ENCODE measurements at regions not wholly inside any gene's neighbourhood (a gene's known extent, or its start where the extent isn't known, plus 50 kb on each side); places are given as distances from the start of the nearest gene placed in this dataset.

DNA sequence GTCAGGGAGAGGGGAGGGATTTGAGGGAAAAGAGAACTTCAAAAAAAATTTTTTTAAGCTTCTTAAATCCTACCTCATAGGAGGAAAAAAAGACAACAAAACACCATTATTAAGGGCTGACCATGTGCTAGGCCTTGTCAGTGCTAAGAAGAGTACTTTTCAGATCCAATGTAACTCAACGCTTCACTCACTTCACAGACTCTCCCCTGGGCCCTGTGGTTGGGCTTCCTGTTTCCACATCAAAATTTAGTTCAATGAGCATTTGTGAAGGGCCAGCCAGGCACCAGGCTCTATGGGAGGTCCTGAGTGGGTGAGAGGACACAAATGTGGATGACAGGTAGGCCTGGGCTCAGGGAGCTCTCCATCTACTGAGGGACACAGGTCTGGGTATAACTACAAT is 249.8 kb downstream of the PTEN start:
- DNase-seq = no peak

DNA sequence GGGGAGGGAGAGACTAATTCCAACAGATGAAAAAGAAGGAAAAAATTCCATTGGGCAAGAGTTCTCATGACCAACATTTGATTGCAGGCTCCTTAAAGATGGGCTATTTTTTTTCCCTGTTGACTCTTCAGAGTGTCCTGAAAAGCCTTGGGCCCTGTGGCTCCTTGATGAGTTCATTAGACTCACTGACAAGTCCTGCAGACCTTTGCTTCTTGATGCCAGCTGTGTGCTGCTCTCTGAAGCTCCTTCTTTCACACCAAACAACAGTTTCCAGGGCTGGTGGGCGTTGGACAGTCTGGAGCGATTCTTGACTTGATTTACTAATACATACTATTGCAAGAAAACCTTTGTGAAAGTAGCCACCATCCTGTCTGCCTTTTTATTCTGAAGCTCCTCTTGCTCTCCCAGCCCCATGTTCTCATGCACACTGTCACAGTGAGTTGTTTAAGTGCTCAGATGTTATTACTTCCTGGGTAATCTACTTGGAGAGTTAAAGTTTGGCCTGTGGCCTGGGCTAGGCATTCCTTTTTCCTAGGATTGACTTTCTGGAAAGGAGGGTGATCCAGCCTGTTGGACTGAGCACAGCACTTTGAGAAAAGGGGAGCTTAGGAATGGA is 250.3 kb downstream of the PTEN start:
- DNase-seq = no peak

GRCh38 chr10:88114368-88114767 is 250.9 kb downstream of the PTEN start:
- no peak for DNase-seq

GRCh38 chr10:88115407-88115806 is 252.0 kb downstream of the PTEN start:
- no peak for DNase-seq

GRCh38 chr10:88115968-88116367 is 252.5 kb downstream of the PTEN start:
- DNase-seq = no peak

DNA sequence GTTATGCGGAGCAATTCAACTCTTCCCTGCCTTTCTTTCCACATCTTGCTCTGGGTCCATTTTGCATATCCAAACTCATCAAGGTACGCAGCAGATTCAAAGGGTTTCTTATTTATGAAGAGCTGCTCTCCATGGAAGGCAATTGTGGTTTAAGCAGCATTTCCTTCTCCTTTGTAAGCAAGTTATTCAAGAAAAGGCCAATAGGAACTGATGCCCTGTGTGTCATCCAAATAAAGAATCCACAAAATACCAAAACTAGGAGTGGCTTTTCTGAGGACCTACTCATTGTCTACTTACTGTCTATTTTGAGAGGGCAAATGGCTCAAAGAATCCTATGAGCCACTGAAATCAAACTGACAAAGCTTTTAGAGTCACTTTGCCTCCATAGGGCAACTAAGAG is 253.1 kb downstream of the PTEN start:
- DNase-seq = no peak

GRCh38 chr10:88116971-88117626 is 253.7 kb downstream of the PTEN start:
- DNase-seq = peak; percentile 27 to 38

- DNase-seq = no peak
Measured at GRCh38 chr10:88117869-88118632, 254.6 kb downstream of the PTEN start.

DNA sequence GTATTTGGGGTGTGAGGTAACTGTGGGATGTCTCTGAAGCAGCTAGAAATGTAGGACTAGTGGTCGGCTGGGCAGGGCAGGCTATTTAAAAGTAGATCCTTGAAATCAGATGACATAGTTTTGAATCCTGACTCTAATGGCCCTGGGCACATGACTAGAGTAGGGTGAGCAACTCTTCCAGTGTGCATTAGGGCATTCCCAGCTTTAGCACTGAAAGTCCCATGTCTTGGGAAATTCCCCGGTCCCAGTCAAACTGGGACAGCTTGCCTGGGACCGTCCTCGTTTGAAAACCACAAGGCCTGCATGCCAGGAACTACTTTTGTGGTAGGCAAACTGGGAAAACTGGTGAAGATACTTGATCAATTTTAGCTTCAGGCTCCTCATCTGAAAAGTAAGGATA is 255.3 kb downstream of the PTEN start:
- DNase-seq = no peak

DNA sequence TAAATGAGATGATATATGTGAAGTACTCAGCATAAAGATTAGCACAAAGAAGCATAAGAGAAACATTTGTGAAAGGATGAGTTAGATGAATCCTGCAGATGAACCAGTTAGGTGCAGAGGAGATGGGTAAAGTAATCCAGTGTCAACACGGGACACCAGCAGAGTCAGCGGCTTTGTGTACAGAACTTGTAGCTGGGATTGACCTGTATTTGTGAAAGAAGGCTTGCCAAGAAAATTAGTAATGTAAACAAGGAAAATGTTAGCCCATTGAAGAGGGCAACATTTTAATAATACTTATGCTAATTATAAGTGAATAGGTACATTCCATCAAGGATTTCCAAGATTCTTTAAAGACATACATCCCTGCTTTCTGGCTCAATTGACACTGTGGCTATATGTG is 255.7 kb downstream of the PTEN start:
- DNase-seq = no peak

- no peak for DNase-seq
Measured at GRCh38 chr10:88120075-88120474, 256.6 kb downstream of the PTEN start.

DNA sequence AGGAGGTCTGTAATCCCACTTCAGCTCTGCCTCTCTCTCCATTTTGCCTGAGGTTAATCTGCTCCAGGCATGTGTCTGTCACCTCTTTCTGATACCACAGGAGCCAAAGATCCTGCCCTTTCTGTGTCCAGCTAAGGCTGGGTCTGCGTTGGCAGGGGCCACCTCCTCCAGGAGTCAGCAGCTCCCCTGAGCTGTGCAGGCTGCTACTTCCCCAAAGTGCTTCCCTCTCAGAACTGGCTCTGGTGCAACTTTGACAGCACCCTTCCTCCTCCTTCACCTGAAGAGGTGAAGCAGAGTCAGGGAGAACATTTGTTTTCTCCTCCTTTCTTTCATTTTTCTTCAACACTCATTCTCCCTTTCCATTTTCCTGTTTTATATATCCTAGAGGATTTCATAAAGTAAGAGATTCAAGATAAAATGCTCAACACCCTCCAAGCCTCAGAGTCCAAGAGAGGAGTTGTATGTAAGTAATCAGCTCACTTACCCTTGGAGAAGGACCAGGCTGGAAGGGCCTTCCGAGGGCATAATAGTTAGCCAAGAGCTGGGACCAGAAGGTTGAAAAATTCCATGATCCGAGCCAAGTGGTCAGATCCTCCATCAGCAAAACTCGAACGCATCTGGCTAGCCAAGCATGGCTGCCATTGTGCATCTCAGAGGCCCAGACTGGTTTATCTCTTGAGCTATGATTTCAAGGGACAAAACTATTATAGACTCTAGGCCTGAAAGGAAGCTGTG is 257.3 kb downstream of the PTEN start:
- no peak for DNase-seq

DNA sequence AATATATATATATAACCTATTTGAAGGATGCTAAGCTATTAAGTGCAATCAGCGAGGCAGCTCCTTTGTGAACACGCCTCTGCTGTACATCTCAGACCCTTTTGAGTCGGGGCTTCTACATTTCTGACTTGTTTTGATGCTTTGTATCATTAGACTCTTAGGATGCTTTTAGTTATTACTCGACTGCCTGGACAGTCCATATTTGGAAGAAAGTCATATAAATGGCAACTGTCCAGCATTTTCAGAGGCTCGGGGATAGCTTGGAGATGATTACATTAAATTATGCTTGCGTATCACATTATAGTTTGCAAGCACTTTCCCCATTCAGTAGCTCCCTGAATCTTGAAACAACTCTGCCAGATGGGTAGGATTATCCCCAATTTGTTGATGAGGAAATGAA is 257.9 kb downstream of the PTEN start:
- no peak for DNase-seq

DNA sequence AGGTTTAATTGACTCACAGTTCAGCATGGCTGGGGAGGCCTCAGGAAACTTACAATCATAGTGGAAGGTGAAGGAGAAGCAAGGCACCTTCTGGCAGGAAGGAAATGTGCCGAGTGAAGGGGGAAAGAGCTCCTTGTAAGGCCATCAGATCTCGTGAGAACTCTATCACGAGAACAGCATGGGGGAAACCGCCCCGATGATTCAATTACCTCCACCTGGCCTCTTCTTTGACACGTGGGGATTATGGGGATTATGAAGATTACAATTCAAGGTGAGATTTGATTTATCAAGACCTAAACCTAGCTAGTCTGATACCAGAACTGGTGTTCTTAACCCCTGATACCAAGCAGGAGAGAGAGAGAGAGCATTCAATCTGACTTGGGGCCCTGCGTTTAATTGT is 258.7 kb downstream of the PTEN start:
- DNase-seq = no peak

GRCh38 chr10:88122576-88122975 is 259.2 kb downstream of the PTEN start:
- no peak for DNase-seq

DNA sequence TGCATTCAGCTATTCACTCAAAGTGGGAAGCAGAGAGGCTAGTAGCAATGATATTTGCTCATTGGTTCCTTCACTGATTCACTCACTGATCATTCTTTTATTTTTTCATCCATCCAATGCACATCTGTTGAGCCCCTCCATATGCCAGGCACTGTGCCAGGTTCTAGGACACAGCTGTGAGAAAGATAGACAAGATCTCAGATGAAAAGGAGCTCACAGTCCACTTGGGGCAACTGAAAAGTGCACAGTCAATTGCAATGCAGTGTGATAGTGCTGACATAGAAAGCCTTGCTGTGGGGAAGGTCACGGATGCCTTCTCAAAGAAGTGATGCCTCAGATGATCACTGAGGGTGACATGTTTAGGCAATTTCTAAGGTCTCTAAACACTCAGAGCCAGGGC is 262.3 kb downstream of the PTEN start:
- no peak for DNase-seq

GRCh38 chr10:88126699-88127098 is 263.3 kb downstream of the PTEN start:
- DNase-seq = no peak

GRCh38 chr10:88127269-88127668 is 263.8 kb downstream of the PTEN start:
- DNase-seq = no peak

- no peak for DNase-seq
Measured at GRCh38 chr10:88127766-88128165, 264.3 kb downstream of the PTEN start.

DNA sequence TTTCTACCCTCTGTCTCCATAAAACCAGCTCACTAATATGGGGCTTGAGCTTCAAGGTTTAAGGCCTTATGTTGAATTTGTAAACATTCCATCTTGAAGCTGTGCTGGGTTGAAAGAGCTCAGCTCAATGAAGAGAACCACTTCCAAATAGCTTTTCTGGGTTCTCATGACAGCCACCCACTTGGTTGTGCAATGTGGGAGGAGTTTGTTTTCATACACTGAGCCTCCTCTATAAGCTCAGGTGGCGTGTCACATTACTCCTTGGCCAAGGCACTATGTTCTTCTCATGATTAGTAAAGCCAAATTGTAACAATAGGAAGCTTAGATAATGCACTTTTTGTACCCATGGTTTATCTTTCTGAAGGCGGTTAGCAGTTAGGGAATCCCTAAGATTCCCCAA is 265.6 kb downstream of the PTEN start:
- no peak for DNase-seq

DNA sequence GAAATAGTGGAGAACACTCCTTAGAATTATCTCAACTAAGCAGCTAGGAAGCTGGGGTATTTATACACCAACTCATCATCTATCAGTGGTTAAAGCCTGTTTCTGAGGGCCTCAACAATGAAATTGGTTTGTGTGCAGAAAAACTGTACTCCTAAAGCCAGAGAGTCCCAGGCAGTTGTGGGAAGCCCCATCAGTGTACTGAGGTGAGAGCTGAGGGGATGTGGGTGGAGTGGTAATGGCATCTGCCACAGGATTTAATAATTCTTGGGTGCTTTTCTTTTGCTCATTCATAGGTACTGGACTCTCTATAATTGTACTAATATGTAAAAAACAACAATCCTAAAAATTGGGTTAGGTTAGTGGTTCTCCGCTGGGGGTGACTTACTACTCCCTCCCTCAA is 267.5 kb downstream of the PTEN start:
- DNase-seq = no peak

GRCh38 chr10:88131511-88132139 is 268.2 kb downstream of the PTEN start:
- no peak for DNase-seq

DNA sequence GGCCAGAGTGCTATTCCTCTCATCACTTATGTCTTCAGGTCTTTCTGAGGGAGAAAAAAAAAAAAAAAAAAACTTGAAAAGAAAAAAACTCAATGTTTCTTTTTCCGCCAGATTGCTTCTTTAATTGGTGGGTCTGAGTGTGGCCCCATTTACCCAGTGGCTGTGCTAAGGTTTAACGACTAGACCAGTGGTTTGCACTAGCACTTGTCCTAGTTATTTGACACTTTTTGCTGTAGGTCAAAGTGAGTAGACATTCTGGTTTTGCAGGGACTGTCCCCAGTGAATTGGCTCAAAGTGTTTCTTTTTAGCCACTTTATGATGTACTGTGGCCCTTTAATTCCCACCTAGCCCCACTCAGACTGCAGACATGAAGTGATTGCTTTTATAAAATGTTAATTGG is 273.3 kb downstream of the PTEN start:
- no peak for DNase-seq

All from activated CD4-positive, alpha-beta T cell treated with anti-CD3 and anti-CD28 coated beads, Interleukin-2, amount 50 U/mL, for 4 hours (primary cell).